HL-60 (cell line): ENCODE measurements at regions not wholly inside any gene's neighbourhood (a gene's known extent, or its start where the extent isn't known, plus 50 kb on each side); places are given as distances from the start of the nearest gene placed in this dataset.

Experiments
- DNase-seq, 2 experiments: peaks; one replicate each; pipeline ENCODE4 v3.0.0-alpha.2; 2010 to 2020; ENCODE audit warnings: low read depth in 1 of 2, low spot score in 1 of 2
- H3K27ac ChIP-seq: fragments of 250-450 bp; sonication (Bioruptor Pico); replicated peaks from 2 replicates; pipeline ENCODE4 v1.5.1; 2020; ENCODE audit warnings: mild to moderate bottlenecking, moderate library complexity
- H3K27me3 ChIP-seq: fragments of 250-450 bp; sonication (Bioruptor Pico); 2 replicates; pipeline ENCODE4 v1.5.1; 2021; ENCODE audit warnings: mild to moderate bottlenecking, moderate library complexity; ENCODE audit not compliant: insufficient read depth, poor library complexity, severe bottlenecking
- H3K4me3 ChIP-seq: replicated peaks from 2 replicates; pipeline ENCODE4 v1.5.1; 2011; ENCODE audit warnings: mild to moderate bottlenecking, control low read depth, low read length; ENCODE audit not compliant: insufficient read depth
- GABPA ChIP-seq: IDR thresholded peaks from 2 replicates; pipeline ENCODE4 v1.6.1; 2012; ENCODE audit warnings: low read depth
- POLR2AphosphoS5 ChIP-seq: IDR thresholded peaks from 2 replicates; pipeline ENCODE4 v1.6.1; 2012; ENCODE audit warnings: low read depth
- REST ChIP-seq: IDR thresholded peaks from 2 replicates; pipeline ENCODE4 v1.6.1; 2012; ENCODE audit warnings: low read depth; ENCODE audit not compliant: insufficient replicate concordance
- SPI1 ChIP-seq: IDR thresholded peaks from 2 replicates; pipeline ENCODE4 v1.6.1; 2012; ENCODE audit warnings: low read depth, mild to moderate bottlenecking, borderline replicate concordance
- TF ChIP-seq, protein P1 (sequence below): IDR thresholded peaks from one replicate; pipeline ENCODE4 v1.5.1; 2011; ENCODE audit warnings: low read length, control low read depth, inconsistent platforms; ENCODE audit not compliant: insufficient read depth

DNA sequence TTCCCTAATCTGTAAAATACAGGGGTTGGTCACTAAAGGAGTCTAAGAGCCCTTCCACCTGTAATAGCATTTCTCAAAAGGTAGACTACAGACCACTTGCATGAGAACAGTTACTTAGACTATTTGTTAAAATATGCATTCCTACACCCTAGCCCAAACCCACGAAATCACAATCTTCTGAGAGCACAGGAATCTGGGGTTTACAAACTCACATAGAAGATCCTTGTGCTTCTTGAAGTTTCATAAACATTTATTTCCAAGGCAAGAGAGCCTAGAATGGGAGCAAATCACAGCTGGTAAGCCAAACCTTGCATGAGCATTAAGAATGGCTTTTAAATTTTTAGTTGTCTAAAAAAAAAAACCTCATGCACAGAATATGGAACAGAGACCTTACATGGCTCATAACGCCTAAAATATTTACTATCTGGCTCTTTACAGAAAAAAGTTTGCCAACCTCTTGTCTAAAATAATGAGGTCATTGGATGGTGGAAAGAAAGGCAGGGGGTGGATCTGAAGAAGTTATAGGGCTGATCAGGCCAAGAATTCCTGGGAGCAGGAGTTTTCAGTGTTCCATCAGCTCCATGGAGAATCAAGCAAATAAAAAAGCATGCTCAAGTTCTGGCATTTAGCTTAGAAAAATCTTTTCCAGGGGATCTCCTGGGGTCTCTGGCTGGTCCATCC lies 133.4 kb downstream of the CCDC34 start:
- no peak overlapping the region for H3K27ac ChIP-seq
- no peak for TF ChIP-seq REST
- TF ChIP-seq GABPA: no peak
- TF ChIP-seq POLR2AphosphoS5: no peak
- TF ChIP-seq, protein P1, sequence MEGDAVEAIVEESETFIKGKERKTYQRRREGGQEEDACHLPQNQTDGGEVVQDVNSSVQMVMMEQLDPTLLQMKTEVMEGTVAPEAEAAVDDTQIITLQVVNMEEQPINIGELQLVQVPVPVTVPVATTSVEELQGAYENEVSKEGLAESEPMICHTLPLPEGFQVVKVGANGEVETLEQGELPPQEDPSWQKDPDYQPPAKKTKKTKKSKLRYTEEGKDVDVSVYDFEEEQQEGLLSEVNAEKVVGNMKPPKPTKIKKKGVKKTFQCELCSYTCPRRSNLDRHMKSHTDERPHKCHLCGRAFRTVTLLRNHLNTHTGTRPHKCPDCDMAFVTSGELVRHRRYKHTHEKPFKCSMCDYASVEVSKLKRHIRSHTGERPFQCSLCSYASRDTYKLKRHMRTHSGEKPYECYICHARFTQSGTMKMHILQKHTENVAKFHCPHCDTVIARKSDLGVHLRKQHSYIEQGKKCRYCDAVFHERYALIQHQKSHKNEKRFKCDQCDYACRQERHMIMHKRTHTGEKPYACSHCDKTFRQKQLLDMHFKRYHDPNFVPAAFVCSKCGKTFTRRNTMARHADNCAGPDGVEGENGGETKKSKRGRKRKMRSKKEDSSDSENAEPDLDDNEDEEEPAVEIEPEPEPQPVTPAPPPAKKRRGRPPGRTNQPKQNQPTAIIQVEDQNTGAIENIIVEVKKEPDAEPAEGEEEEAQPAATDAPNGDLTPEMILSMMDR: no peak
- TF ChIP-seq SPI1: no peak
- DNase-seq: no peak
- H3K27me3 ChIP-seq: no peaks in the 10 kb centered on the region
- H3K4me3 ChIP-seq: no peak overlapping the region

- no peak for DNase-seq
- H3K27ac ChIP-seq: no peak overlapping the region
- H3K4me3 ChIP-seq: no peak overlapping the region
- TF ChIP-seq, protein P1: no peak
- no peak for TF ChIP-seq GABPA
- no peak for TF ChIP-seq POLR2AphosphoS5
- TF ChIP-seq REST: no peak
- no peak for TF ChIP-seq SPI1
- H3K27me3 ChIP-seq: no peaks in the 10 kb centered on the region
These were observed 134.1 kb downstream of the CCDC34 start for GRCh38 chr11:27228906-27229290.

- Histone ChIP-seq H3K4me3 (no peak overlapping the region), H3K27ac (no peak overlapping the region), H3K27me3 (no peaks in the 10 kb centered on the region)
- DNase-seq: no peak
- no peak for TF ChIP-seq GABPA
- TF ChIP-seq POLR2AphosphoS5: no peak
- TF ChIP-seq, protein P1: no peak
- no peak for TF ChIP-seq REST
- no peak for TF ChIP-seq SPI1
These were observed 134.6 kb downstream of the CCDC34 start for GRCh38 chr11:27228232-27228905.
